ENCODE measurements at regions not wholly inside any gene's neighbourhood (a gene's known extent, or its start where the extent isn't known, plus 50 kb on each side); places are given as distances from the start of the nearest gene placed in this dataset.

- peaks cover 4% of the 10 kb centered on the region for H3K9me3 Mint-ChIP-seq
- peaks cover 50% of the 10 kb centered on the region for H3K27me3 Mint-ChIP-seq
- H3K4me1 Mint-ChIP-seq (ENCODE audit: unreplicated experiment) = no peaks in the 10 kb centered on the region
- TF ChIP-seq CTCF (conservative IDR thresholded peaks at IDR 0.05) = no peak
- H3K4me3 Mint-ChIP-seq = no peak overlapping the region
- DNase-seq (ENCODE audit: extremely low spot score, unreplicated experiment) = no peak
- H3K36me3 Mint-ChIP-seq = no peaks in the 10 kb centered on the region
- H3K27ac Mint-ChIP-seq = no peak overlapping the region
These were observed 138.2 kb upstream of the CACNA1E start for GRCh38 chr1:181345146-181345545.

- H3K27me3 Mint-ChIP-seq = peaks cover 38% of the 10 kb centered on the region
- H3K27ac Mint-ChIP-seq = no peak overlapping the region
- H3K4me1 Mint-ChIP-seq (ENCODE audit: unreplicated experiment) = no peaks in the 10 kb centered on the region
- H3K36me3 Mint-ChIP-seq = no peaks in the 10 kb centered on the region
- TF ChIP-seq CTCF (conservative IDR thresholded peaks at IDR 0.05) = no peak
- no peak overlapping the region for H3K4me3 Mint-ChIP-seq
- peaks cover 4% of the 10 kb centered on the region for H3K9me3 Mint-ChIP-seq
- no peak for DNase-seq (ENCODE audit: extremely low spot score, unreplicated experiment)
These were observed 135.6 kb upstream of the CACNA1E start for GRCh38 chr1:181347495-181348390.

GRCh38 chr1:181349512-181349911 lies 133.8 kb upstream of the CACNA1E start:
- H3K27me3 Mint-ChIP-seq = peaks cover 25% of the 10 kb centered on the region
- H3K9me3 Mint-ChIP-seq = no peaks in the 10 kb centered on the region
- DNase-seq (ENCODE audit: extremely low spot score, unreplicated experiment) = no peak
- no peaks in the 10 kb centered on the region for H3K36me3 Mint-ChIP-seq
- no peak for TF ChIP-seq CTCF (conservative IDR thresholded peaks at IDR 0.05)
- no peaks in the 10 kb centered on the region for H3K4me1 Mint-ChIP-seq (ENCODE audit: unreplicated experiment)
- no peak overlapping the region for H3K27ac Mint-ChIP-seq
- no peak overlapping the region for H3K4me3 Mint-ChIP-seq

GRCh38 chr1:181350131-181350530 lies 133.2 kb upstream of the CACNA1E start:
- no peak for DNase-seq (ENCODE audit: extremely low spot score, unreplicated experiment)
- H3K27ac Mint-ChIP-seq = no peak overlapping the region

GRCh38 chr1:181351740-181352139 lies 131.6 kb upstream of the CACNA1E start:
- no peaks in the 10 kb centered on the region for H3K9me3 Mint-ChIP-seq
- H3K4me1 Mint-ChIP-seq (ENCODE audit: unreplicated experiment) = no peaks in the 10 kb centered on the region
- H3K27ac Mint-ChIP-seq = no peak overlapping the region
- no peak for DNase-seq (ENCODE audit: extremely low spot score, unreplicated experiment)
- H3K4me3 Mint-ChIP-seq = no peak overlapping the region
- peaks cover 9% of the 10 kb centered on the region for H3K27me3 Mint-ChIP-seq
- H3K36me3 Mint-ChIP-seq = no peaks in the 10 kb centered on the region
- TF ChIP-seq CTCF (conservative IDR thresholded peaks at IDR 0.05) = no peak

More at GRCh38 chr1:181350131-181350530, 133.2 kb upstream of the CACNA1E start:
- no peak overlapping the region for H3K4me3 Mint-ChIP-seq
- H3K36me3 Mint-ChIP-seq = no peaks in the 10 kb centered on the region
- H3K27me3 Mint-ChIP-seq = peaks cover 24% of the 10 kb centered on the region
- TF ChIP-seq CTCF (conservative IDR thresholded peaks at IDR 0.05) = no peak
- no peaks in the 10 kb centered on the region for H3K4me1 Mint-ChIP-seq (ENCODE audit: unreplicated experiment)
- no peaks in the 10 kb centered on the region for H3K9me3 Mint-ChIP-seq

Measured in type B pancreatic cell (in vitro differentiated cells).